Smooth muscle cell (in vitro differentiated cells): ENCODE measurements at regions not wholly inside any gene's neighbourhood (a gene's known extent, or its start where the extent isn't known, plus 50 kb on each side); places are given as distances from the start of the nearest gene placed in this dataset.

Experiments used
- DNase-seq: peaks from one replicate; lab custom pipeline; 2025; ENCODE audit not compliant: unreplicated experiment; lab: John Stamatoyannopoulos, UW
- H2AFZ ChIP-seq: fragments of 200-600 bp; sonication (generic); 2 replicates; pipeline ENCODE4 v1.6.0; 2016; ENCODE audit warnings: antibody characterized with exemption, low read depth, mild to moderate bottlenecking
- H3F3A ChIP-seq: fragments of 200-600 bp; sonication (generic); 2 replicates; pipeline ENCODE4 v1.6.0; 2017; ENCODE audit warnings: antibody characterized with exemption, low read depth
- H3K27ac ChIP-seq: fragments of 200-600 bp; sonication (generic); 2 replicates; pipeline ENCODE4 v1.5.1; 2016; ENCODE audit warnings: low read depth, mild to moderate bottlenecking
- H3K27me3 ChIP-seq: fragments of 200-600 bp; sonication (generic); 2 replicates; pipeline ENCODE4 v1.6.1; 2016; ENCODE audit warnings: low read depth, mild to moderate bottlenecking
- H3K36me3 ChIP-seq: fragments of 200-600 bp; sonication (generic); 2 replicates; pipeline ENCODE4 v1.5.1; 2016; ENCODE audit warnings: low read depth
- H3K4me1 ChIP-seq: fragments of 200-600 bp; sonication (generic); 2 replicates; pipeline ENCODE4 v1.5.1; 2016; ENCODE audit warnings: low read depth
- H3K4me2 ChIP-seq: fragments of 200-600 bp; sonication (generic); 2 replicates; pipeline ENCODE4 v1.6.0; 2016; ENCODE audit warnings: mild to moderate bottlenecking
- H3K4me3 ChIP-seq: fragments of 200-600 bp; sonication (generic); 2 replicates; pipeline ENCODE4 v1.5.1; 2016; ENCODE audit warnings: mild to moderate bottlenecking
- H3K79me2 ChIP-seq: fragments of 200-600 bp; sonication (generic); 2 replicates; pipeline ENCODE4 v1.6.0; 2016; ENCODE audit warnings: low read depth, mild to moderate bottlenecking
- H3K9ac ChIP-seq: fragments of 200-600 bp; sonication (generic); 2 replicates; pipeline ENCODE4 v1.6.0; 2016; ENCODE audit warnings: low read depth
- H3K9me3 ChIP-seq: fragments of 200-600 bp; sonication (generic); replicated peaks from 2 replicates; pipeline ENCODE4 v1.5.1; 2016; ENCODE audit warnings: low read depth
- H4K20me1 ChIP-seq: fragments of 200-600 bp; sonication (generic); 2 replicates; pipeline ENCODE4 v1.6.0; 2016; ENCODE audit warnings: low read depth
- WGBS: methylation state at CpG from one replicate; pipeline ENCODE4 v1.1.7; 2016; ENCODE audit warnings: low lambda C conversion rate; 5-methylcytosine and 5-hydroxymethylcytosine counted together
- TF ChIP-seq, protein P1 (sequence below): fragments of 200-600 bp; sonication (generic); IDR thresholded peaks from 2 replicates; pipeline ENCODE4 v1.5.1; 2017; ENCODE audit warnings: borderline replicate concordance, mild to moderate bottlenecking, antibody characterized with exemption; ENCODE audit not compliant: insufficient read depth, poor library complexity, severe bottlenecking

- WGBS: 85% methylated on average over 18 of the region's 18 CpGs
- H2AFZ ChIP-seq: no peak overlapping the region
Observed at GRCh38 chr9:86756576-86757381, 190.5 kb downstream of the GAS1 start.

GRCh38 chr9:86755561-86755941 is 191.8 kb downstream of the GAS1 start:
- H3K27me3 ChIP-seq: no peaks in the 10 kb centered on the region

More at GRCh38 chr9:86756576-86757381, 190.5 kb downstream of the GAS1 start:
- H3K4me1 ChIP-seq: no peaks in the 10 kb centered on the region
- H3K4me2 ChIP-seq: no peak overlapping the region
- no peaks in the 10 kb centered on the region for H3K9me3 ChIP-seq
- H3K79me2 ChIP-seq: no peaks in the 10 kb centered on the region
- no peak overlapping the region for H3K27ac ChIP-seq
- H4K20me1 ChIP-seq: no peaks in the 10 kb centered on the region
- no peak for DNase-seq
- H3F3A ChIP-seq: no peaks in the 10 kb centered on the region
- no peaks in the 10 kb centered on the region for H3K36me3 ChIP-seq
- H3K27me3 ChIP-seq: no peaks in the 10 kb centered on the region
- TF ChIP-seq, protein P1, sequence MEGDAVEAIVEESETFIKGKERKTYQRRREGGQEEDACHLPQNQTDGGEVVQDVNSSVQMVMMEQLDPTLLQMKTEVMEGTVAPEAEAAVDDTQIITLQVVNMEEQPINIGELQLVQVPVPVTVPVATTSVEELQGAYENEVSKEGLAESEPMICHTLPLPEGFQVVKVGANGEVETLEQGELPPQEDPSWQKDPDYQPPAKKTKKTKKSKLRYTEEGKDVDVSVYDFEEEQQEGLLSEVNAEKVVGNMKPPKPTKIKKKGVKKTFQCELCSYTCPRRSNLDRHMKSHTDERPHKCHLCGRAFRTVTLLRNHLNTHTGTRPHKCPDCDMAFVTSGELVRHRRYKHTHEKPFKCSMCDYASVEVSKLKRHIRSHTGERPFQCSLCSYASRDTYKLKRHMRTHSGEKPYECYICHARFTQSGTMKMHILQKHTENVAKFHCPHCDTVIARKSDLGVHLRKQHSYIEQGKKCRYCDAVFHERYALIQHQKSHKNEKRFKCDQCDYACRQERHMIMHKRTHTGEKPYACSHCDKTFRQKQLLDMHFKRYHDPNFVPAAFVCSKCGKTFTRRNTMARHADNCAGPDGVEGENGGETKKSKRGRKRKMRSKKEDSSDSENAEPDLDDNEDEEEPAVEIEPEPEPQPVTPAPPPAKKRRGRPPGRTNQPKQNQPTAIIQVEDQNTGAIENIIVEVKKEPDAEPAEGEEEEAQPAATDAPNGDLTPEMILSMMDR: no peak
- no peak overlapping the region for H3K4me3 ChIP-seq
- H3K9ac ChIP-seq: no peak overlapping the region

GRCh38 chr9:86754581-86755560 is 192.4 kb downstream of the GAS1 start:
- Histone ChIP-seq H3K27me3 (no peaks in the 10 kb centered on the region), H3K4me1 (no peaks in the 10 kb centered on the region), H3K9me3 (no peaks in the 10 kb centered on the region), H3K27ac (no peak overlapping the region), H3K9ac (no peak overlapping the region), H3K4me2 (no peak overlapping the region), H4K20me1 (no peaks in the 10 kb centered on the region), H3K36me3 (no peaks in the 10 kb centered on the region), H3K79me2 (no peaks in the 10 kb centered on the region), H3K4me3 (no peak overlapping the region), H2AFZ (no peak overlapping the region), H3F3A (no peaks in the 10 kb centered on the region)
- DNase-seq: no peak
- TF ChIP-seq, protein P1: no peak
- WGBS: 84% methylated on average over 6 of the region's 6 CpGs

More at GRCh38 chr9:86755561-86755941, 191.8 kb downstream of the GAS1 start:
- Histone ChIP-seq H3K9ac (no peak overlapping the region), H2AFZ (no peak overlapping the region), H3F3A (no peaks in the 10 kb centered on the region), H3K9me3 (no peaks in the 10 kb centered on the region), H3K79me2 (no peaks in the 10 kb centered on the region), H3K4me1 (no peaks in the 10 kb centered on the region), H3K4me2 (no peak overlapping the region), H4K20me1 (no peaks in the 10 kb centered on the region), H3K27ac (no peak overlapping the region), H3K4me3 (no peak overlapping the region), H3K36me3 (no peaks in the 10 kb centered on the region)
- WGBS: 96% methylated on average over 8 of the region's 8 CpGs
- DNase-seq: no peak
- TF ChIP-seq, protein P1: no peak
